AG10803 (cell line): ENCODE measurements at regions not wholly inside any gene's neighbourhood (a gene's known extent, or its start where the extent isn't known, plus 50 kb on each side); places are given as distances from the start of the nearest gene placed in this dataset.

Source experiments
- DNase-seq: peaks from one replicate; pipeline ENCODE4 v3.0.0; 2010; ENCODE audit warnings: low read depth
- H3K4me3 ChIP-seq: 2 replicates; pipeline ENCODE4 v1.5.1; 2011; ENCODE audit warnings: mild to moderate bottlenecking, low read length, control low read depth
- CTCF ChIP-seq: conservative IDR thresholded peaks from 2 replicates; pipeline ENCODE4 v1.5.1; 2011; ENCODE audit warnings: mild to moderate bottlenecking, low read length, control low read depth, inconsistent platforms

- no peak overlapping the region for H3K4me3 ChIP-seq
- TF ChIP-seq CTCF: no peak
- DNase-seq: no peak
Observed at GRCh38 chr2:7239078-7239477, 321.9 kb downstream of the RNF144A start.

- TF ChIP-seq CTCF: no peak
- DNase-seq: no peak
- H3K4me3 ChIP-seq: no peak overlapping the region
Observed at GRCh38 chr2:7241041-7241745, 324.0 kb downstream of the RNF144A start.

GRCh38 chr2:7242189-7242867, 325.1 kb downstream of the RNF144A start:
- no peak for DNase-seq
- H3K4me3 ChIP-seq: no peak overlapping the region
- TF ChIP-seq CTCF: no peak

GRCh38 chr2:7243276-7243675, 326.1 kb downstream of the RNF144A start:
- no peak for TF ChIP-seq CTCF
- H3K4me3 ChIP-seq: no peak overlapping the region
- no peak for DNase-seq

GRCh38 chr2:7256377-7256776, 339.2 kb downstream of the RNF144A start:
- H3K4me3 ChIP-seq: no peak overlapping the region
- DNase-seq: no peak
- TF ChIP-seq CTCF: no peak

- DNase-seq: no peak
- no peak overlapping the region for H3K4me3 ChIP-seq
- no peak for TF ChIP-seq CTCF
Observed at GRCh38 chr2:7262727-7263126, 345.5 kb downstream of the RNF144A start.

GRCh38 chr2:7264791-7265190, 347.6 kb downstream of the RNF144A start:
- DNase-seq: no peak
- no peak overlapping the region for H3K4me3 ChIP-seq
- TF ChIP-seq CTCF: no peak
